Loucy (cell line): ENCODE measurements at regions not wholly inside any gene's neighbourhood (a gene's known extent, or its start where the extent isn't known, plus 50 kb on each side); places are given as distances from the start of the nearest gene placed in this dataset.

Experiments
- H2AFZ ChIP-seq: fragments of 200-600 bp; sonication (generic); 2 replicates; pipeline ENCODE4 v1.6.0; 2016; ENCODE audit warnings: antibody characterized with exemption, mild to moderate bottlenecking, low read length, moderate library complexity
- H3F3A ChIP-seq: fragments of 200-600 bp; 2 replicates; pipeline ENCODE4 v1.6.0; 2016; ENCODE audit warnings: antibody characterized with exemption, low read depth, mild to moderate bottlenecking
- H3K27me3 ChIP-seq: fragments of 200-600 bp; sonication (generic); 2 replicates; pipeline ENCODE4 v1.6.1; 2014; ENCODE audit warnings: low read length, mild to moderate bottlenecking; ENCODE audit not compliant: insufficient read depth, poor library complexity, severe bottlenecking
- H3K36me3 ChIP-seq: fragments of 200-600 bp; sonication (generic); 2 replicates; pipeline ENCODE4 v1.6.1; 2016; ENCODE audit warnings: low read length; ENCODE audit not compliant: insufficient read depth
- H3K4me1 ChIP-seq: fragments of 200-600 bp; sonication (generic); 2 replicates; pipeline ENCODE4 v1.5.1; 2014; ENCODE audit warnings: low read length, mild to moderate bottlenecking; ENCODE audit not compliant: insufficient read depth, poor library complexity, severe bottlenecking
- H3K4me2 ChIP-seq: fragments of 200-600 bp; sonication (generic); 2 replicates; pipeline ENCODE4 v1.6.0; 2014; ENCODE audit warnings: antibody characterized with exemption, low read length, low read depth, mild to moderate bottlenecking; ENCODE audit not compliant: poor library complexity, severe bottlenecking
- H3K4me3 ChIP-seq: fragments of 200-600 bp; sonication (generic); 2 replicates; pipeline ENCODE4 v1.5.1; 2014; ENCODE audit warnings: low read length, mild to moderate bottlenecking, mixed read lengths; ENCODE audit not compliant: poor library complexity, severe bottlenecking
- H3K79me2 ChIP-seq: fragments of 200-600 bp; sonication (generic); 2 replicates; pipeline ENCODE4 v1.6.1; 2014; ENCODE audit warnings: low read length; ENCODE audit not compliant: insufficient read depth
- H3K9ac ChIP-seq: fragments of 200-600 bp; sonication (generic); 2 replicates; pipeline ENCODE4 v1.6.0; 2014; ENCODE audit warnings: mild to moderate bottlenecking, low read depth, low read length, moderate library complexity; ENCODE audit not compliant: poor library complexity, severe bottlenecking
- H3K9me2 ChIP-seq: fragments of 200-600 bp; sonication (generic); replicated peaks from 2 replicates; pipeline ENCODE4 v1.6.1; 2016; ENCODE audit warnings: low read depth, low read length, mixed read lengths
- H3K9me3 ChIP-seq: fragments of 200-600 bp; sonication (generic); 2 replicates; pipeline ENCODE4 v1.6.1; 2014; ENCODE audit warnings: mild to moderate bottlenecking, antibody characterized with exemption, low read length, low read depth; ENCODE audit not compliant: insufficient read depth
- H4K20me1 ChIP-seq: fragments of 200-600 bp; sonication (generic); 2 replicates; pipeline ENCODE4 v1.6.0; 2014; ENCODE audit warnings: antibody characterized with exemption, low read length, mild to moderate bottlenecking; ENCODE audit not compliant: insufficient read depth, poor library complexity, severe bottlenecking
- EZH2phosphoT487 ChIP-seq: fragments of 200-600 bp; IDR thresholded peaks from 2 replicates; pipeline ENCODE4 v1.6.1; 2018; ENCODE audit warnings: antibody characterized with exemption, mild to moderate bottlenecking, moderate library complexity, borderline replicate concordance
- TF ChIP-seq, protein P1 (sequence below): fragments of 200-600 bp; sonication (generic); conservative IDR thresholded peaks from 2 replicates; pipeline ENCODE4 v1.5.1; 2014; ENCODE audit warnings: mild to moderate bottlenecking, antibody characterized with exemption, low read length

DNA sequence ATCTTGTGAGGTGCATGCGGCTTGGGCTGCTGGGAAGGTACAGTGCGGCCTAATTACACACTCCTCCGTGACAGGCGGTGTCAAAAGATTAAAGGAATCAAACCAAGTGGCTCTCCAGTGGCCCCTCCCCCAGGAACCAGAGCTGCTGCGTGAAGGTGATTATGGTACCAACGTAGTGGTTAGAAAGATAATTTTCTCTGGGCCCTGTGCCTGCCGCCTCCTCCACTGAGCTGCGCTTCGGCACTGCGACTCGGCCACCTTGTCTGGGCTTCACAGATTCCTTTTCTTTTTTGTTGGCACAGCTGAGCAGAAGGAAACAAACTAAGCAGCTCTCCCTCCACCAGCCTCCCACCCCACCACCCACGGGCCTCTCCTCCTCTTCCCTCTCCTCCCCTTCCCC lies 113.2 kb upstream of the SDK2 start:
- no peaks in the 10 kb centered on the region for H4K20me1 ChIP-seq
- H3K4me2 ChIP-seq = no peak overlapping the region
- no peak for TF ChIP-seq EZH2phosphoT487
- H3K9ac ChIP-seq = no peak overlapping the region
- H3K9me2 ChIP-seq = no peaks in the 10 kb centered on the region
- no peak overlapping the region for H3K4me3 ChIP-seq
- no peaks in the 10 kb centered on the region for H3K36me3 ChIP-seq
- H3K9me3 ChIP-seq = no peaks in the 10 kb centered on the region
- H3K27me3 ChIP-seq = no peaks in the 10 kb centered on the region
- no peaks in the 10 kb centered on the region for H3F3A ChIP-seq
- no peaks in the 10 kb centered on the region for H3K79me2 ChIP-seq
- H3K4me1 ChIP-seq = no peaks in the 10 kb centered on the region
- H2AFZ ChIP-seq = no peak overlapping the region

DNA sequence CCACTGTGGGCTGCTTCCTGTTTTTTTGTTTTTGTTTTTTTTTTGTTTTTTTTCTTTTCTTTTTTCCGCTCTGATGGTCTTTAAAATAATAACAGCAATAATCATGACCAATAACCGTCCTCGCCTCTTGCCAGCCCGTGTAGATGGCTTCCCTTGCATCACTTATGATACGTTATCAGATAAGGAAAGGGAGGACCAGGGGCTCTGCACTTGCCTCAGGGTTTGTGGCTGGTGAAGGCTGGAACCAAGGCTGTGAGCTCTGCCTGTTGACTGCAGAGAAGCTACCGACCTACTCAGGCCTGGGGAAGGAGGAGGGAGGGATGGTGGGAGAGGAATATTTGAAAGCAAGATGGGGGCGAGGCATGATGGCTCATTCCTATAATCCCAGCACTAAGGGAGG lies 114.0 kb upstream of the SDK2 start:
- Histone ChIP-seq H3K9me2 (no peaks in the 10 kb centered on the region), H3K79me2 (no peaks in the 10 kb centered on the region), H3K9ac (no peak overlapping the region), H4K20me1 (no peaks in the 10 kb centered on the region), H3K4me1 (no peaks in the 10 kb centered on the region), H2AFZ (no peak overlapping the region), H3K4me2 (no peak overlapping the region), H3K4me3 (no peak overlapping the region), H3K36me3 (no peaks in the 10 kb centered on the region), H3K27me3 (no peaks in the 10 kb centered on the region), H3F3A (no peaks in the 10 kb centered on the region), H3K9me3 (no peaks in the 10 kb centered on the region)
- no peak for TF ChIP-seq EZH2phosphoT487
- TF ChIP-seq, protein P1, sequence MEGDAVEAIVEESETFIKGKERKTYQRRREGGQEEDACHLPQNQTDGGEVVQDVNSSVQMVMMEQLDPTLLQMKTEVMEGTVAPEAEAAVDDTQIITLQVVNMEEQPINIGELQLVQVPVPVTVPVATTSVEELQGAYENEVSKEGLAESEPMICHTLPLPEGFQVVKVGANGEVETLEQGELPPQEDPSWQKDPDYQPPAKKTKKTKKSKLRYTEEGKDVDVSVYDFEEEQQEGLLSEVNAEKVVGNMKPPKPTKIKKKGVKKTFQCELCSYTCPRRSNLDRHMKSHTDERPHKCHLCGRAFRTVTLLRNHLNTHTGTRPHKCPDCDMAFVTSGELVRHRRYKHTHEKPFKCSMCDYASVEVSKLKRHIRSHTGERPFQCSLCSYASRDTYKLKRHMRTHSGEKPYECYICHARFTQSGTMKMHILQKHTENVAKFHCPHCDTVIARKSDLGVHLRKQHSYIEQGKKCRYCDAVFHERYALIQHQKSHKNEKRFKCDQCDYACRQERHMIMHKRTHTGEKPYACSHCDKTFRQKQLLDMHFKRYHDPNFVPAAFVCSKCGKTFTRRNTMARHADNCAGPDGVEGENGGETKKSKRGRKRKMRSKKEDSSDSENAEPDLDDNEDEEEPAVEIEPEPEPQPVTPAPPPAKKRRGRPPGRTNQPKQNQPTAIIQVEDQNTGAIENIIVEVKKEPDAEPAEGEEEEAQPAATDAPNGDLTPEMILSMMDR = no peak

DNA sequence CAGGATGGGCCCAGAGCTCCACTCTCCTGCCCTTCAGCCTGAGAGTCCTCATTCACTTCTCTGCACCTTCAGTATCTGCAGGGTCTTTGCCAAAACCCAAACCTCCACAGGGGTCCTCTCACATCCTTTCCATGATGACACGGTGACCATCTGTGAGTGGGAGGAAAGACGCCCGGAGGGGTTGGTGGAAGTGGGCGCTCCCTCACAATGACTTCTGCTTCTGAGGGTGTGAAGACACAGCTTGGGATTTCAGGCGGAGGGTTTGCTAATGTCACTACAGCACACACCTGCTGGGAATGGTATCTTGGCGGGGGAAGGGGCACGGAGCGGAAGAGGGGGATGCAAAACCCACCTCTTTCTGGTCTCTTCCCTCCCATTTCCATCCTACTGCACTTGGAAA lies 115.1 kb upstream of the SDK2 start:
- Histone ChIP-seq H3K4me3 (no peak overlapping the region), H2AFZ (no peak overlapping the region), H3K9me2 (no peaks in the 10 kb centered on the region), H4K20me1 (no peaks in the 10 kb centered on the region), H3F3A (no peaks in the 10 kb centered on the region), H3K9ac (no peak overlapping the region), H3K36me3 (no peaks in the 10 kb centered on the region), H3K4me2 (no peak overlapping the region), H3K9me3 (no peaks in the 10 kb centered on the region), H3K4me1 (no peaks in the 10 kb centered on the region), H3K79me2 (no peaks in the 10 kb centered on the region), H3K27me3 (no peaks in the 10 kb centered on the region)
- no peak for TF ChIP-seq EZH2phosphoT487
- TF ChIP-seq, protein P1 = no peak

DNA sequence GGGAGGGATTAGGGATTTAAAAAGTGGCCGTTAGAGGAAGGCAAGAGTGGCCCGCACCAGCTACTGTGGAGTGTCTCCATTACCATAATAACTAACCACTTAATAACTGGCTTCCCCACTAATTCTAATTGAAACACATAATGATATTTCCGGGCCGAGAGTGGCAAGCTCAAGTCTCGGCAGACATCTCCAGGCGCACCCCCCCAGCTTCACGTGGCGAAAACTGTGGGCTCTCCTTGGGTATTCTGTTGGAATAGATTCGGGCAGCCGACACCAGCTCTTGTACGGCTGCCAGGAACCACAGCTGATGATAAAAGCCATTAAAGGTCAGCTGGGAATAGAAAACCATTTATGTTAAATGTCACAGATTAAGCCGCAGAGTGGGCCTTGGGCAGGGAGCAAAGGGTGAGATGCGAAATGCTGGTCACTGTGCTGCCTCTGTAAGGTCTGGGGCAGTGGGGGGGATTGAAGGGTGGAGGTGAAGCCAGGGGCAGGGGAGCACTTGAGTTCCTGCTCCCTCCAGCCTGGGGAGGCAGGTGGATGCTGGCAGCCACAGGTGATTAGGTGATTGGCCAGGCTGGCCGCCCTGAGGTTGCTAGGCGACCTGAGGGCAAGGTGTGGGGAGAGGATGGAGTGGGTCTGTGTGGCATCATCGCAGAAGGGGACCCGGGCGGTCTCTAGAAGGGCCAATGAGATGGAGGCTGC lies 115.6 kb upstream of the SDK2 start:
- H3K9me3 ChIP-seq = no peaks in the 10 kb centered on the region
- H2AFZ ChIP-seq = no peak overlapping the region
- no peaks in the 10 kb centered on the region for H4K20me1 ChIP-seq
- no peaks in the 10 kb centered on the region for H3K27me3 ChIP-seq
- no peaks in the 10 kb centered on the region for H3K4me1 ChIP-seq
- TF ChIP-seq, protein P1 = no peak
- no peak for TF ChIP-seq EZH2phosphoT487
- H3K4me2 ChIP-seq = no peak overlapping the region
- H3F3A ChIP-seq = no peaks in the 10 kb centered on the region
- H3K9ac ChIP-seq = no peak overlapping the region
- H3K36me3 ChIP-seq = no peaks in the 10 kb centered on the region
- H3K4me3 ChIP-seq = no peak overlapping the region
- H3K79me2 ChIP-seq = no peaks in the 10 kb centered on the region
- H3K9me2 ChIP-seq = no peaks in the 10 kb centered on the region
